ENCODE measurements at regions not wholly inside any gene's neighbourhood (a gene's known extent, or its start where the extent isn't known, plus 50 kb on each side); places are given as distances from the start of the nearest gene placed in this dataset.

GRCh38 chr10:123262456-123262855, 108.3 kb downstream of the BUB3 start:
- ATAC-seq (no peak), DNase-seq (no peak)
- no peak overlapping the region for H3K4me3 ChIP-seq
- H3K9me3 ChIP-seq = peaks cover 0 to 4% (median 0%) of the 10 kb centered on the region in 12 donors
- intact Hi-C loops (cut with DNase I) = no loop called here
- H3K36me3 ChIP-seq = no peaks in the 10 kb centered on the region
- WGBS, 4 donors = 85 to 92% (median 90%) methylated on average over 9 of the region's 9 CpGs
- H3K27me3 ChIP-seq = no peaks in the 10 kb centered on the region
- H3K4me1 ChIP-seq = no peaks in the 10 kb centered on the region
- no peak for TF ChIP-seq POLR2A (IDR thresholded peaks at IDR 0.05)
- TF ChIP-seq, protein P1, sequence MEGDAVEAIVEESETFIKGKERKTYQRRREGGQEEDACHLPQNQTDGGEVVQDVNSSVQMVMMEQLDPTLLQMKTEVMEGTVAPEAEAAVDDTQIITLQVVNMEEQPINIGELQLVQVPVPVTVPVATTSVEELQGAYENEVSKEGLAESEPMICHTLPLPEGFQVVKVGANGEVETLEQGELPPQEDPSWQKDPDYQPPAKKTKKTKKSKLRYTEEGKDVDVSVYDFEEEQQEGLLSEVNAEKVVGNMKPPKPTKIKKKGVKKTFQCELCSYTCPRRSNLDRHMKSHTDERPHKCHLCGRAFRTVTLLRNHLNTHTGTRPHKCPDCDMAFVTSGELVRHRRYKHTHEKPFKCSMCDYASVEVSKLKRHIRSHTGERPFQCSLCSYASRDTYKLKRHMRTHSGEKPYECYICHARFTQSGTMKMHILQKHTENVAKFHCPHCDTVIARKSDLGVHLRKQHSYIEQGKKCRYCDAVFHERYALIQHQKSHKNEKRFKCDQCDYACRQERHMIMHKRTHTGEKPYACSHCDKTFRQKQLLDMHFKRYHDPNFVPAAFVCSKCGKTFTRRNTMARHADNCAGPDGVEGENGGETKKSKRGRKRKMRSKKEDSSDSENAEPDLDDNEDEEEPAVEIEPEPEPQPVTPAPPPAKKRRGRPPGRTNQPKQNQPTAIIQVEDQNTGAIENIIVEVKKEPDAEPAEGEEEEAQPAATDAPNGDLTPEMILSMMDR (IDR thresholded peaks at IDR 0.05) = no peak
- H3K27ac ChIP-seq = no peak overlapping the region

- TF ChIP-seq POLR2A (IDR thresholded peaks at IDR 0.05) = no peak
- TF ChIP-seq, protein P1 (IDR thresholded peaks at IDR 0.05) = no peak
- DNase-seq (no peak), ATAC-seq (no peak)
- H3K27me3 ChIP-seq = no peaks in the 10 kb centered on the region
- no peaks in the 10 kb centered on the region for H3K36me3 ChIP-seq
- WGBS, 4 donors = 89 to 95% (median 93%) methylated on average over 1 of the region's 1 CpG
- intact Hi-C loops (cut with DNase I) = no loop called here
- H3K4me3 ChIP-seq = no peak overlapping the region
- H3K27ac ChIP-seq = no peak overlapping the region
- H3K9me3 ChIP-seq = peaks cover 0 to 5% (median 0%) of the 10 kb centered on the region in 12 donors
- H3K4me1 ChIP-seq = no peaks in the 10 kb centered on the region
Observed at GRCh38 chr10:123266971-123267370, 112.8 kb downstream of the BUB3 start.

DNA sequence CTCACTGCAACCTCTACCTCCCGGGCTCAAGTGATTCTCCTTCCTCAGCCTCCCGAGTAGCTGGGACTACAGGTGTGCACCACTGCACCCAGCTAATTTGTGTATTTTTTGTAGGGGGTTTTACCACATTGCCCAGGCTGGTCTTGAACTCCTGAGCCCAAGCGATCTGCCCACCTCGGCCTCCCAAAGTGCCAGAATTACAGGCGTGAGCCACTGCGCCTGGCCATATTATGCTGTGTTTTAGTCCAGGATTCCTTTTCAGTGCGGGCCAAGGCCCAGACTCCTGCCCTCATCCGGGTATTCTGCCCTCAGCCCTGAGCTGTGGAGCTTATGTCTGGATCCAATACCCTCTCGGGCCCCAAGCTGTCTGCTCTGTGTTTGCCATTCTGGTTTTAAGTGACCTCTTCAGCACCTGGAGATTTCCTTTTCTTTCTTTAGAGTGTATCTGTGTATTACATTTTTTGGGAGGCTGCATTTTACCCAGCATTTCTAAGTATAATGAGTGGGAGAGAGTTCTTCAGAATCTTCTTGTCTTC, 114.9 kb downstream of the BUB3 start:
- 86 to 96% (median 92%) methylated on average over 7 to 9 of the region's 9 CpGs for WGBS, 4 donors
- Histone ChIP-seq H3K27ac (no peak overlapping the region), H3K36me3 (no peaks in the 10 kb centered on the region), H3K4me1 (no peaks in the 10 kb centered on the region), H3K27me3 (peaks cover 0 to 9% (median 0%) of the 10 kb centered on the region in 9 donors), H3K4me3 (no peak overlapping the region), H3K9me3 (peaks cover 0 to 5% (median 0%) of the 10 kb centered on the region in 12 donors)
- no peak for DNase-seq
- TF ChIP-seq, protein P1 (IDR thresholded peaks at IDR 0.05) = no peak
- no peak for TF ChIP-seq POLR2A (IDR thresholded peaks at IDR 0.05)
- no peak for ATAC-seq
- intact Hi-C loops (cut with DNase I) = no loop called here

GRCh38 chr10:123269675-123270074, 115.5 kb downstream of the BUB3 start:
- 68 to 79% (median 72%) methylated on average over 2 of the region's 2 CpGs for WGBS, 4 donors
- Histone ChIP-seq H3K36me3 (no peaks in the 10 kb centered on the region), H3K4me3 (no peak overlapping the region), H3K9me3 (peaks cover 0 to 5% (median 0%) of the 10 kb centered on the region in 12 donors), H3K27ac (no peak overlapping the region), H3K4me1 (no peaks in the 10 kb centered on the region), H3K27me3 (peaks cover 0 to 13% (median 0%) of the 10 kb centered on the region in 9 donors)
- ATAC-seq (no peak), DNase-seq (no peak)
- no peak for TF ChIP-seq POLR2A (IDR thresholded peaks at IDR 0.05)
- TF ChIP-seq, protein P1 (IDR thresholded peaks at IDR 0.05) = no peak
- intact Hi-C loops (cut with DNase I) = no loop called here
